Suprapubic skin (tissue), 4 donors: ENCODE measurements at regions not wholly inside any gene's neighbourhood (a gene's known extent, or its start where the extent isn't known, plus 50 kb on each side); places are given as distances from the start of the nearest gene placed in this dataset.

ENCODE experiments used
- DNase-seq, 2 donors: peaks; one replicate each; pipeline ENCODE4 v3.0.0-alpha.2; 2019; ENCODE audit warnings: low spot score in 2 of 2
- H3K27ac ChIP-seq: fragments of 200-600 bp; sonication (generic); one replicate; pipeline ENCODE4 v1.5.1; 2019
- H3K27me3 ChIP-seq: fragments of 200-600 bp; sonication (generic); one replicate; pipeline ENCODE4 v1.5.1; 2019
- H3K36me3 ChIP-seq: fragments of 200-600 bp; sonication (generic); one replicate; pipeline ENCODE4 v1.5.1; 2019
- H3K4me1 ChIP-seq: fragments of 200-600 bp; sonication (generic); one replicate; pipeline ENCODE4 v1.5.1; 2019
- H3K4me3 ChIP-seq: fragments of 200-600 bp; sonication (generic); one replicate; pipeline ENCODE4 v1.5.1; 2019; ENCODE audit warnings: mild to moderate bottlenecking
- H3K9me3 ChIP-seq: fragments of 200-600 bp; sonication (generic); one replicate; pipeline ENCODE4 v1.5.1; 2019
- EP300 ChIP-seq: sonication (generic); formaldehyde crosslinking; IDR thresholded peaks from one replicate; pipeline ENCODE4 v1.6.1; 2017; ENCODE audit warnings: antibody characterized with exemption
- POLR2A ChIP-seq, 2 donors: fragments of 450-650 bp; IDR thresholded peaks; one replicate each; pipeline ENCODE4 v1.6.1; 2017; ENCODE audit warnings: antibody characterized with exemption in 2 of 2, mild to moderate bottlenecking in 2 of 2, moderate library complexity in 2 of 2
- POLR2AphosphoS5 ChIP-seq, 3 donors: sonication (generic); formaldehyde crosslinking; IDR thresholded peaks; one replicate each; pipeline ENCODE4 v1.6.1; 2017; ENCODE audit warnings: antibody characterized with exemption in 3 of 3
- WGBS: methylation state at CpG from one replicate; pipeline ENCODE4 v1.1.5; 2018; 5-methylcytosine and 5-hydroxymethylcytosine counted together
- TF ChIP-seq, protein P1 (sequence below), 2 donors: fragments of 200-600 bp in 1 of 2; fragments of 450-650 bp in 1 of 2; sonication (generic) in 1 of 2; IDR thresholded peaks; one replicate each; pipeline ENCODE4 v1.5.1; 2016 to 2019; ENCODE audit warnings: antibody characterized with exemption in 2 of 2, mild to moderate bottlenecking in 1 of 2, moderate library complexity in 1 of 2

DNA sequence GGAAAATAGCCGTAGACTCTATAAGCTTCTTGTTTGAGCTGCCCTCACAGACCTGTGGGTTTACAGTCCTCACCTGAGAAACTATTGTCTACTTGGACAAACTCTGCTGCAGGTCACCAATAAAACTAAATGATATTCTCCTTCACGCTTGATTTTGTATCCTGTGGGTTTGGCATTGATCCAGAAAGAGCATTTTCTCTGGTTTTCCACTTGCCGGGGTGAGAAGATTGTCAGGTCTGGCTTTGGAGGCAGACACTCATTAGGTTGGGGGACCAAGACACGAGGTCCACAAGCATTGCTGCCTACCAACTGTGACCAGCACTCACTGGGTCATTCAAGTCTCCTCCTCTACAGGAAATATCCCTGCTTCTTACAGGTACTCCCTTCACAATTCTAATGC is 68.5 kb downstream of the CDC14C start:
- TF ChIP-seq, protein P1, sequence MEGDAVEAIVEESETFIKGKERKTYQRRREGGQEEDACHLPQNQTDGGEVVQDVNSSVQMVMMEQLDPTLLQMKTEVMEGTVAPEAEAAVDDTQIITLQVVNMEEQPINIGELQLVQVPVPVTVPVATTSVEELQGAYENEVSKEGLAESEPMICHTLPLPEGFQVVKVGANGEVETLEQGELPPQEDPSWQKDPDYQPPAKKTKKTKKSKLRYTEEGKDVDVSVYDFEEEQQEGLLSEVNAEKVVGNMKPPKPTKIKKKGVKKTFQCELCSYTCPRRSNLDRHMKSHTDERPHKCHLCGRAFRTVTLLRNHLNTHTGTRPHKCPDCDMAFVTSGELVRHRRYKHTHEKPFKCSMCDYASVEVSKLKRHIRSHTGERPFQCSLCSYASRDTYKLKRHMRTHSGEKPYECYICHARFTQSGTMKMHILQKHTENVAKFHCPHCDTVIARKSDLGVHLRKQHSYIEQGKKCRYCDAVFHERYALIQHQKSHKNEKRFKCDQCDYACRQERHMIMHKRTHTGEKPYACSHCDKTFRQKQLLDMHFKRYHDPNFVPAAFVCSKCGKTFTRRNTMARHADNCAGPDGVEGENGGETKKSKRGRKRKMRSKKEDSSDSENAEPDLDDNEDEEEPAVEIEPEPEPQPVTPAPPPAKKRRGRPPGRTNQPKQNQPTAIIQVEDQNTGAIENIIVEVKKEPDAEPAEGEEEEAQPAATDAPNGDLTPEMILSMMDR (IDR thresholded peaks at IDR 0.05) = no peak
- TF ChIP-seq EP300 (no peak), POLR2A (IDR thresholded peaks at IDR 0.05) (no peak), POLR2AphosphoS5 (IDR thresholded peaks at IDR 0.05) (no peak)
- no peak overlapping the region for H3K4me3 ChIP-seq
- no peaks in the 10 kb centered on the region for H3K36me3 ChIP-seq
- H3K4me1 ChIP-seq = no peaks in the 10 kb centered on the region
- no peaks in the 10 kb centered on the region for H3K9me3 ChIP-seq
- 48% methylated on average over 4 of the region's 4 CpGs for WGBS
- H3K27me3 ChIP-seq = peaks cover 6% of the 10 kb centered on the region
- H3K27ac ChIP-seq = no peak overlapping the region
- DNase-seq = no peak

DNA sequence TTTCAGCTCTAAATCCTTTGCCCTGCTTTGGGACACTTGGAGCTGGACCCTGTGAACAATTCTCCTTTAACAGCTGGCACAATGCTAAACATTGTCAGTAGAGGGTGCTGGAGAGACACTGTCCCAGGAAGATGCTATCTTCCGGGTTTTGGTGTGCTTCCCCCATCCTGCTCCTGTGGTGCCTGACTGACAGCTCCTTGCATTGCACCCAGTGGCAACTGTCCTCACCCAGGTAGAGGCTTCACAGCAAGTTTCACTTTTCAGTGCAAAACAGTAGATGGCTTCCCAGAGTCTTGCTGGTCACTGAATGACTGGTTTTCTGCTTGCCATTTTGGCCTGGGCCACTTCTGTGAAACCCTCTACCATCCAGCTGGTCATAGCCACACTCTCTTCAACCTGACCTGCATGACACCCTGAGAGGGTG is 77.3 kb downstream of the CDC14C start:
- WGBS = 0% methylated on average over 1 of the region's 1 CpG
- H3K9me3 ChIP-seq = no peaks in the 10 kb centered on the region
- H3K36me3 ChIP-seq = no peaks in the 10 kb centered on the region
- no peak overlapping the region for H3K4me3 ChIP-seq
- H3K27ac ChIP-seq = no peak overlapping the region
- H3K27me3 ChIP-seq = no peaks in the 10 kb centered on the region
- no peak for TF ChIP-seq POLR2A (IDR thresholded peaks at IDR 0.05)
- TF ChIP-seq EP300 = no peak
- TF ChIP-seq POLR2AphosphoS5 (IDR thresholded peaks at IDR 0.05) = no peak
- TF ChIP-seq, protein P1 (IDR thresholded peaks at IDR 0.05) = peak in 1 of 2 donors; percentile 27
- no peak for DNase-seq
- no peaks in the 10 kb centered on the region for H3K4me1 ChIP-seq

DNA sequence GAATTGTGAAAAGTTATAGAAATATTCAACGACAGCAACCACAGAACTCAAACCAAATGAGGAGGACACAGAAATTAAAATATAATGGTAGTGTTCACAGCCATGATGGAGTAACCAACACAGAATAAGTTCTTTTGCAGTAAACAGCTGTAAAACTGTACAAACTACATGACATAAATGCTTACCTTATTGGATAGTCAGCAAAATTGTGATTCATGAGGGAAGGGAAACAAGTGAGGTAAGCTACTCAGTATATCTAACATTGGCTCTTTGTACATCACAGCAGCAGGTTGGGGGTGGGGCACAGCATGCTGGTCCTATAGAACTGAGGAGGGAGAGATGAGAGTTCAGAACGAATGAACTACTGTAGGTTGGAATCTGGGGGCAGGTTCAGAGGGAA is 86.4 kb downstream of the CDC14C start:
- Histone ChIP-seq H3K27ac (no peak overlapping the region), H3K4me3 (no peak overlapping the region), H3K4me1 (no peaks in the 10 kb centered on the region), H3K9me3 (no peaks in the 10 kb centered on the region), H3K27me3 (no peaks in the 10 kb centered on the region), H3K36me3 (no peaks in the 10 kb centered on the region)
- 67% methylated on average over 2 of the region's 2 CpGs for WGBS
- TF ChIP-seq, protein P1 (IDR thresholded peaks at IDR 0.05) = no peak
- TF ChIP-seq POLR2AphosphoS5 (IDR thresholded peaks at IDR 0.05) (no peak), POLR2A (IDR thresholded peaks at IDR 0.05) (no peak), EP300 (no peak)
- no peak for DNase-seq

GRCh38 chr7:49014870-49015269 is 90.5 kb downstream of the CDC14C start:
- DNase-seq = no peak
- whole genome bisulfite sequencing = 62% methylated on average over 4 of the region's 4 CpGs

GRCh38 chr7:49020145-49020544 is 95.8 kb downstream of the CDC14C start:
- Histone ChIP-seq H3K27ac (no peak overlapping the region), H3K9me3 (no peaks in the 10 kb centered on the region), H3K36me3 (no peaks in the 10 kb centered on the region), H3K27me3 (no peaks in the 10 kb centered on the region), H3K4me1 (no peaks in the 10 kb centered on the region), H3K4me3 (no peak overlapping the region)
- no peak for TF ChIP-seq EP300
- TF ChIP-seq, protein P1 (IDR thresholded peaks at IDR 0.05) = no peak
- no peak for TF ChIP-seq POLR2AphosphoS5 (IDR thresholded peaks at IDR 0.05)
- TF ChIP-seq POLR2A (IDR thresholded peaks at IDR 0.05) = no peak
- WGBS = 65% methylated on average over 4 of the region's 4 CpGs
- no peak for DNase-seq

More at GRCh38 chr7:49014870-49015269, 90.5 kb downstream of the CDC14C start:
- Histone ChIP-seq H3K4me1 (no peaks in the 10 kb centered on the region), H3K27me3 (no peaks in the 10 kb centered on the region), H3K27ac (no peak overlapping the region), H3K4me3 (no peak overlapping the region), H3K9me3 (no peaks in the 10 kb centered on the region), H3K36me3 (no peaks in the 10 kb centered on the region)
- TF ChIP-seq POLR2A (IDR thresholded peaks at IDR 0.05) = no peak
- TF ChIP-seq, protein P1 (IDR thresholded peaks at IDR 0.05) = no peak
- TF ChIP-seq EP300 = no peak
- TF ChIP-seq POLR2AphosphoS5 (IDR thresholded peaks at IDR 0.05) = no peak
